ENCODE measurements at regions not wholly inside any gene's neighbourhood (a gene's known extent, or its start where the extent isn't known, plus 50 kb on each side); places are given as distances from the start of the nearest gene placed in this dataset.

DNA sequence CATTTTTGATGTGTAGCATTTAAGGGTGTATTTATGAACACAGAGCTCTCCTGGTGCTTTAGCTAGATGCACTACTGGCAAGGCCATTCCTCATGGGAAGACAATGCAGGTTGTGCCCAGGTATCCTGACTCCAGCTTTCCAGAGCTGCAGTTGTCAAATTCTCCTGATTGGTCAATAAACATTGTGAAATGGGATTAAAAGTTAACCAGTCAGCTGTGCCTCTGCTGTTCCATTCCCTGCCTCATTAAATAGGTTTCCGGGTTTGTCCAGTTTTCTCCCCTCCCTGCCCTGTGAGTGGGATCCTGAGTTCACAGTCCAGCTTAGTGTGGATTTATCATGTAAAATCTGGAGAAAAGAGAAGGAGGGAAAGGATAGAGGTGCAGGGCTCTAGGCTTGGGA lies 207.3 kb downstream of the SQOR start:
- Histone ChIP-seq H3K9ac (ENCODE audit: extremely low read depth, low read length, poor library complexity, severe bottlenecking) (no peak overlapping the region), H3K27me3 (ENCODE audit: control insufficient read depth, insufficient read depth, low read length, poor library complexity, severe bottlenecking) (no peaks in the 10 kb centered on the region), H3K27ac (ENCODE audit: low read depth, low read length) (no peak overlapping the region), H3K36me3 (ENCODE audit: control insufficient read depth, insufficient read depth, low read length) (no peaks in the 10 kb centered on the region), H3K9me3 (ENCODE audit: control insufficient read depth, low read length) (no peaks in the 10 kb centered on the region), H3K4me1 (ENCODE audit: control insufficient read depth, insufficient read depth, low read length) (no peaks in the 10 kb centered on the region), H3K4me3 (ENCODE audit: low read length) (no peak overlapping the region)
- Mint-ChIP-seq H3K4me1 (no peaks in the 10 kb centered on the region), H3K9me3 (no peaks in the 10 kb centered on the region), H3K36me3 (ENCODE audit: low read depth) (no peaks in the 10 kb centered on the region), H3K27me3 (ENCODE audit: insufficient read depth) (no peaks in the 10 kb centered on the region), H3K4me3 (no peak overlapping the region), H3K27ac (no peak overlapping the region)
- WGBS, 2 experiments (ENCODE audit: insufficient coverage in 1 of 2, insufficient read length in 1 of 2) = 83 to 93% methylated on average over 1 of the region's 1 CpG
- TF ChIP-seq, protein P1, sequence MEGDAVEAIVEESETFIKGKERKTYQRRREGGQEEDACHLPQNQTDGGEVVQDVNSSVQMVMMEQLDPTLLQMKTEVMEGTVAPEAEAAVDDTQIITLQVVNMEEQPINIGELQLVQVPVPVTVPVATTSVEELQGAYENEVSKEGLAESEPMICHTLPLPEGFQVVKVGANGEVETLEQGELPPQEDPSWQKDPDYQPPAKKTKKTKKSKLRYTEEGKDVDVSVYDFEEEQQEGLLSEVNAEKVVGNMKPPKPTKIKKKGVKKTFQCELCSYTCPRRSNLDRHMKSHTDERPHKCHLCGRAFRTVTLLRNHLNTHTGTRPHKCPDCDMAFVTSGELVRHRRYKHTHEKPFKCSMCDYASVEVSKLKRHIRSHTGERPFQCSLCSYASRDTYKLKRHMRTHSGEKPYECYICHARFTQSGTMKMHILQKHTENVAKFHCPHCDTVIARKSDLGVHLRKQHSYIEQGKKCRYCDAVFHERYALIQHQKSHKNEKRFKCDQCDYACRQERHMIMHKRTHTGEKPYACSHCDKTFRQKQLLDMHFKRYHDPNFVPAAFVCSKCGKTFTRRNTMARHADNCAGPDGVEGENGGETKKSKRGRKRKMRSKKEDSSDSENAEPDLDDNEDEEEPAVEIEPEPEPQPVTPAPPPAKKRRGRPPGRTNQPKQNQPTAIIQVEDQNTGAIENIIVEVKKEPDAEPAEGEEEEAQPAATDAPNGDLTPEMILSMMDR (conservative IDR thresholded peaks at IDR 0.05) = no peak
- DNase-seq = no peak

DNA sequence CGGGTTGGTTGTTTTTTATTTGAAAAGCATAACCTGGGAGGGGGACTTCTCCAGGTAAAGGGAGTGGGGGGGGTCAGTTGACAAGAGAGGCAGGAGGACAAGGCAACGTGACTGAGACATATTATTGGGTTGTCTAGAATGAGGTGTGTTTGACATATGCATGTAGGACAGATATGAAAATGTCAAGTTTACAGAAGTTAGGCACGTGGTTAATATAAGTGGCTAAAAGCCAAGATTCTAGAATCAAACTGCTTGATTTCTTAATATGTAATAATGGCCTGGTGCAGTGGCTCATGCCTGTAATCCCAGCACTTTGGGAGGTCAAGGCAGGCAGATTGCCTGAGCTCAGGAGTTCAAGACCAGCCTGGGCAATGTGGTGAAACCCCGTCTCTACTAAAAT lies 212.8 kb downstream of the SQOR start:
- H3K27me3 ChIP-seq (ENCODE audit: control insufficient read depth, insufficient read depth, low read length, poor library complexity, severe bottlenecking) = no peaks in the 10 kb centered on the region
- Mint-ChIP-seq H3K36me3 (ENCODE audit: low read depth) (no peaks in the 10 kb centered on the region), H3K27me3 (ENCODE audit: insufficient read depth) (no peaks in the 10 kb centered on the region), H3K4me3 (no peak overlapping the region), H3K9me3 (peaks cover 21% of the 10 kb centered on the region), H3K27ac (no peak overlapping the region), H3K4me1 (no peaks in the 10 kb centered on the region)
- no peak overlapping the region for H3K9ac ChIP-seq (ENCODE audit: extremely low read depth, low read length, poor library complexity, severe bottlenecking)
- no peaks in the 10 kb centered on the region for H3K4me1 ChIP-seq (ENCODE audit: control insufficient read depth, insufficient read depth, low read length)
- H3K9me3 ChIP-seq (ENCODE audit: control insufficient read depth, low read length) = peaks cover 10% of the 10 kb centered on the region
- H3K27ac ChIP-seq (ENCODE audit: low read depth, low read length) = no peak overlapping the region
- TF ChIP-seq, protein P1 (conservative IDR thresholded peaks at IDR 0.05) = no peak
- H3K4me3 ChIP-seq (ENCODE audit: low read length) = no peak overlapping the region
- no peaks in the 10 kb centered on the region for H3K36me3 ChIP-seq (ENCODE audit: control insufficient read depth, insufficient read depth, low read length)
- 90 to 94% methylated on average over 2 to 4 of the region's 4 CpGs for WGBS, 2 experiments (ENCODE audit: insufficient coverage in 1 of 2, insufficient read length in 1 of 2)
- no peak for DNase-seq

DNA sequence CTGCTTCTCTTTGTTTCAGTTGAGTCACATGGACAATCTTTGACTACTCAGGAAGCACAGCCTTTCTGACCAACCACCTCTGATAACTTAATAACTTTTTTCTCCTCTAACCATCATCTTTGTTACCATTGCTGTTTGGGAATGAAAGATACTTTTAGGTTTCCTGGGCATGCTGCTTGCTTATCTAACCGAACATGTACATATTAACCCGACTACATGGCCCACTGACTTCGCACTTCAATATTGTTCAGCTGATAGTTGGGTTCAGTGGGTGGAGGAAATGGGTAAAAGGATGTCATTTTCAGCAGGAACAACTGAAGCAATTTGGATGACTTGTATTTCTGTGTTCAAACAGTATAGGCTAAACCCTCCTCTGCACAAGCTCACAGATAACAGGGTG lies 214.3 kb downstream of the SQOR start:
- no peaks in the 10 kb centered on the region for H3K36me3 Mint-ChIP-seq (ENCODE audit: low read depth)
- H3K4me3 ChIP-seq (ENCODE audit: low read length) = no peak overlapping the region
- 92% methylated on average over 3 of the region's 3 CpGs; no CpG with 5 or more reads in 1 of the 2 experiments for WGBS, 2 experiments (ENCODE audit: insufficient coverage in 1 of 2, insufficient read length in 1 of 2)
- H3K36me3 ChIP-seq (ENCODE audit: control insufficient read depth, insufficient read depth, low read length) = no peaks in the 10 kb centered on the region
- peaks cover 21% of the 10 kb centered on the region for H3K9me3 Mint-ChIP-seq
- no peak overlapping the region for H3K4me3 Mint-ChIP-seq
- TF ChIP-seq, protein P1 (conservative IDR thresholded peaks at IDR 0.05) = no peak
- no peak overlapping the region for H3K27ac ChIP-seq (ENCODE audit: low read depth, low read length)
- no peak for DNase-seq
- no peak overlapping the region for H3K9ac ChIP-seq (ENCODE audit: extremely low read depth, low read length, poor library complexity, severe bottlenecking)
- H3K27me3 Mint-ChIP-seq (ENCODE audit: insufficient read depth) = no peaks in the 10 kb centered on the region
- H3K27me3 ChIP-seq (ENCODE audit: control insufficient read depth, insufficient read depth, low read length, poor library complexity, severe bottlenecking) = no peaks in the 10 kb centered on the region
- H3K4me1 ChIP-seq (ENCODE audit: control insufficient read depth, insufficient read depth, low read length) = no peaks in the 10 kb centered on the region
- H3K27ac Mint-ChIP-seq = no peak overlapping the region
- peaks cover 10% of the 10 kb centered on the region for H3K9me3 ChIP-seq (ENCODE audit: control insufficient read depth, low read length)
- no peaks in the 10 kb centered on the region for H3K4me1 Mint-ChIP-seq
